HG03175 (cell line): ENCODE measurements at regions not wholly inside any gene's neighbourhood (a gene's known extent, or its start where the extent isn't known, plus 50 kb on each side); places are given as distances from the start of the nearest gene placed in this dataset.
"Not testable (repeated sequence)": the region's sequence is repeated elsewhere in the genome, so short reads cannot be mapped to it uniquely, and the experiment has no call there.

Experiments used
- ATAC-seq: cut with Tn5 transposase; IDR thresholded peaks from one replicate; pipeline ENCODE4 v1.9.1; 2021; ENCODE audit warnings: mild to moderate bottlenecking, moderate library complexity; ENCODE audit not compliant: unreplicated experiment

DNA sequence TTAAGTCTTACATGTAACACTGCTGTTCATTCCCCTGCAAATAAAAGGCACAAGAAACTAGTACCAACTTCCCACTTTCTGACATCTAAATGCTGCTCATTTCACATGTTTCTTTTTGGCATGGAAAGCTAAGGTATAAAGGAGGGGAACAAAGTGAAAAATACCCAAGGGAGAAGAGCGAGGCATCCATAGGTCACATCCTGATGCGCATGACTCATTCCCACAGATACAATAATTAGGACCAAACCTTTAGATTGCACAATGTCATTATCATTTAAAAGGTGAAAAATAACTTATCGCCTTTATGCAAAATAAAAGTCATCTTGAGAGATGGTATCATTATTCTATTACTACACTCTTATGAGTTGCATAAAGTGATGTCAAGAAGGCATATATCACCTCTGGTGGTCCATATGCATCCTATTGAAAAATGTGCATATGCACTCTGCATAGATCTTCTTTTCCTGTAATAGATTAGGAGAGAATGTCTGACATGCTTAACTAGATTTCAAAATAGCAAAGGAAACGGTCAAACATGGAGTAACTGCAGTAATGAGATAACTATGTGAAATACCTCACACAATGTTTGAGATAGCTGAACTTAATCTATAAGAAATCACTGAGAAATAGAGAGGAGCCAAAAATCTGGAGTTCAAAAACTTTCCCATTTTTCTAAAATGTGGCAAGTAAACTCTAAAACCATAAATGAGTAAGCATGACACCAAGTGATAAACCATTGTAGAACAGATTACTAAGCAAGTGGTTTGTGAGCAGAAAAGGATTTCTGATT, 382.5 kb upstream of the TMTC1 start:
- ATAC-seq = no peak

GRCh38 chr12:30164382-30165318, 380.9 kb upstream of the TMTC1 start:
- ATAC-seq = no peak

GRCh38 chr12:30156833-30157232, 373.1 kb upstream of the TMTC1 start:
- ATAC-seq = not testable (repeated sequence)

GRCh38 chr12:30155001-30155730, 371.4 kb upstream of the TMTC1 start:
- ATAC-seq = no peak

DNA sequence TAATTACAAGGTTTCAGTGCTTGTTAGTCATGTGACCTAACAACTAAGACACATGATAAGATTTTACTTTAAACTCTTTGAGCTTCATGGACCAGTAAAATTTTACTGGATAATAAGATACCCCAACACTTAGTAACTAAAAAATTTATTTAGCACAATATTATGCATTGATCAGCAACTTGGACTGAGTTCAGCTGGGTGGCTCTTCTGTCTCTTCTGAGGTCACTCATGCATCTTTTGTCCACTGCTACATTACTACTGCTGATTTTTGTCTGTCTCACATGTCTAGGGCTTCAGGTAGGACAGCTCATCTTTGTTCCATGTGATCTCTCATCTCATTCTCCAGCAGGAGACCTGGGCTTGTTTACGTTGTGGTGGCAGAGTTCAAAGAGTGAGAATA, 370.2 kb upstream of the TMTC1 start:
- no peak for ATAC-seq

- no peak for ATAC-seq
Observed at GRCh38 chr12:30152705-30153104, 369.0 kb upstream of the TMTC1 start.

GRCh38 chr12:30151831-30152230, 368.1 kb upstream of the TMTC1 start:
- no peak for ATAC-seq

GRCh38 chr12:30146561-30146960, 362.8 kb upstream of the TMTC1 start:
- no peak for ATAC-seq

- ATAC-seq = no peak
Observed at GRCh38 chr12:30145684-30146032, 361.9 kb upstream of the TMTC1 start.

GRCh38 chr12:30144777-30145683, 361.3 kb upstream of the TMTC1 start:
- ATAC-seq = no peak

GRCh38 chr12:30142301-30142700, 358.6 kb upstream of the TMTC1 start:
- no peak for ATAC-seq

- ATAC-seq = no peak
Observed at GRCh38 chr12:30138483-30138882, 354.7 kb upstream of the TMTC1 start.

GRCh38 chr12:30136696-30137095, 353.0 kb upstream of the TMTC1 start:
- no peak for ATAC-seq

DNA sequence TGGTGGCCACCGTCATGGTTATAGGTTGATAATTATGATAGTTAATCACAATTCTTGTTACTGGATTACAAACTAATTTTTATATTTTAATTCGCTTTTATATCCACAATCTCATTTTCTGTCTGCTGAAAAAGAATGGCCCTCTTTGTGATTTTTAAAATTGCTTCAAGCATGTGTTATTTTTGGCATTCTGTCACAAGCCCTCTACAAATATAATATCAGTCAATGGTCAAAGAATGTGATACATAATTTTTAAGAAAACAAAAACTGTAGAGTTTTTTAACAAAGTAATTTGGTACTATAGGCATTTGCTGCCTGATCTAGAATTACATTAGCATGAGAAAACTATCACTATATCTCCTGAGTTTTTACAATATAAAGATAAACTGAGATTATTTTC, 352.0 kb upstream of the TMTC1 start:
- ATAC-seq = no peak

DNA sequence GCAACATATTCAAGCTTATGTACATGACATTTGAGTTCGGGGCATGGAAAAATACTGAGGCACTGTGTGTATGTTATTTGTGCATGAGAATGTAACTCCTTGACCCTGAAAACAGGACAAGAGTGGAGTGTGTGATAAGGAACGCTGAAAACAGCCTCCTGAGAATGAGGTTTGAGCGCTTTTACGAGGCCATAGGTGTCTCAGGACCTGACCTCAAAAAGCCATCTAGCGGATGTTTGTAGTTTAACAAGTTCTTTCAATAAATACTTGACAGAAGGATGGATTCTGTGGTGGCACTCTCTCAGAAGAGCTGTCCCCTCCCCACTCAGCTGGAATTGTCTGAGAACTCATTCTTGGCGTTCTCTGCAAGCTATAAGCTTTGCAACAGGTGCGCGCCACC, 350.5 kb upstream of the TMTC1 start:
- ATAC-seq = no peak

DNA sequence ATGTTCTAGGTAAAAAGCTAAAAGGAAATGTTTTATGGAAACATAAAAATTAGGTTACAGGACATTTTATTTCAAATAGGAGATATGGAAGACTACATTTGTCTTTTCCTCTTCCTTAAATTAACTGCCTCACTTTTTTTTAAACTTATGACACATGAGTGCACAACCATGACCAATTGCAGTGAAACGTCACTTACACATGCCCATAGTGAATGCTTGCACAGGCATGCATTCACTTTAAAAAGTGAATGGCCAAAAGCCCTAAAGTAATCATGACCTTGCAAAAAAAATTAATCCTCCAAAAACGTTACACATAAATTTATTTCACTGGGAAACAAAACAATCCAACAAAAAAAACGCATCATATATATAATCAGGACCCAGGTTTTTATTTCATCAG, 343.2 kb upstream of the TMTC1 start:
- no peak for ATAC-seq

DNA sequence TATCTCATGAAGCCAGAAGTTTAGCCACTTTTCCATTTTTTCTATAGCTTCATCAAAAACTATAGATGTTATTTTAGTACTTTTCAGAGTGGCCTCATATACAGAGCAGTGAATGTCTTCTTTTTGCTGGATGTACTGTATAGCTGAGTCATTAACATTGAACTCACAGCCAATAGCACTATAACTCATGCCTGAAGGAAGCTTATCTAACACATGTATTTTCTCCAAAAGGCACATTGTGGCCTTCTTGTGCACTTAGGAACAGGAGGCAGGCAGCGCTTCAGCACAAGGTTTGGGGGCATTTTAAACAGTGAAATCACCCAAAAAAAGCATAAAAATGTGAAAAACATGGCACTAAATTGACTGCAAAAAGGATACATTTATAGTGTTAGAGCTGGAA, 336.8 kb upstream of the TMTC1 start:
- ATAC-seq = no peak

DNA sequence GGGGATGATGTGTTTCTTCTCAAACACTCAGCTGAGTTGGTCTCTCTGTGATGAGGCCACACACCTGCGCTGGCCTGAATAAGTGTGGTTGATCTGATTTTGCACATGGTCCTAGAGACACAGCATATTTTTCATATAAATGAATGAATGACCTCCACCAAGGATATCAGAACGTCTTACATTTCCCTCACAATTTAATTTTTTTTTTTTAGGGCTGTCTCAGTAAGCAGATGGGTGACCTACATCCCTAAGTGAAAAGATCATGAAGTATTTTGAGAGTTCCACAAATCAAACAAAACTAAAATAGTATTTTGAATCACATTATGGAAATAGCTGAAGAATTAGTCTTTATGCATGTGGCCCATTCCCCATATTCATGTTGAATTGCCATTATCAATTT, 333.7 kb upstream of the TMTC1 start:
- ATAC-seq = no peak

GRCh38 chr12:30111719-30112118, 328.0 kb upstream of the TMTC1 start:
- ATAC-seq = no peak

DNA sequence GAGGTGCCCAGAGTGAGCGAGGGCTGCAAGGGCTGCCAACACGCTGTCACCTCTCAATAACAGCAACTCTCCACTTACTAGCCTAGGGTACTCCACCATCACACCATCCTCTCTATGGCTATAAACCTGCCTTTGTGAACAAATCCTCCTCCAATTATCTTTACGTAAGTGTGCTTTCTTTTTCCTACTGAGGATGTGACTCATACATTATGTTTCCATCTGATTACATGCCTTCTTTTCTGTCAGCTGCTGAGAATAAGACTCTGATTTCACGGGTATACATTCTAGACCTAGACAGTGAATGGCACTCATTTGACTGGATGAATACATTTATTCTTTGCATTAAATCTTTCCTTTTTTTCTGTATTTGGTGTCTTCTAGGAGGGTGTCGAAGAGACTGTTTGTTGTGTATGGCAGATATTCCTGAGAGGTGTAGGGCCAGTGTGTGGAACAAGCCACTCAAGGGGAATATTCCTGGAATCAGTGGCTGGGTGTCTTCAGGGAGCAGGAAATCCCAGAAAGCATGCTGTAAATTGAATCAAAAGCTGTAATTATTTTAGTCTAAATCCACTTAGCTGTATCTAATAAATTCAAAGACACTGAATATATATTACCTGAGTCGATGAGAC, 327.3 kb upstream of the TMTC1 start:
- no peak for ATAC-seq
